Nephron (organoid): ENCODE measurements at regions not wholly inside any gene's neighbourhood (a gene's known extent, or its start where the extent isn't known, plus 50 kb on each side); places are given as distances from the start of the nearest gene placed in this dataset.

Experiments
- H3K27ac Mint-ChIP-seq, 3 experiments: 2 replicates each; pipeline ENCODE4 v1.8.0; 2020; ENCODE audit warnings: mixed read lengths in 3 of 3, mild to moderate bottlenecking in 2 of 3, moderate library complexity in 1 of 3
- H3K27me3 Mint-ChIP-seq: 2 replicates; pipeline ENCODE4 v1.8.0; 2021; ENCODE audit warnings: low read depth, mild to moderate bottlenecking, moderate library complexity, mixed read lengths
- H3K36me3 Mint-ChIP-seq: 2 replicates; pipeline ENCODE4 v1.8.0; 2020; ENCODE audit warnings: low read depth, mixed read lengths
- H3K4me1 Mint-ChIP-seq: 2 replicates; pipeline ENCODE4 v1.8.0; 2020; ENCODE audit warnings: mixed read lengths
- H3K4me3 Mint-ChIP-seq, 3 experiments: 2 replicates each; pipeline ENCODE4 v1.8.0; 2020; ENCODE audit warnings: mild to moderate bottlenecking in 3 of 3, mixed read lengths in 3 of 3, moderate library complexity in 2 of 3
- H3K9me3 Mint-ChIP-seq: 2 replicates; pipeline ENCODE4 v1.8.0; 2020; ENCODE audit warnings: mixed read lengths
- CTCF ChIP-seq, 3 experiments: fragments of 200-600 bp; sonication (generic); IDR thresholded peaks; one replicate each; pipeline ENCODE4 v1.5.0; 2021; ENCODE audit warnings: antibody characterized with exemption in 3 of 3; ENCODE audit not compliant: unreplicated experiment in 3 of 3

GRCh38 chr15:69748576-69749185 is 296.1 kb downstream of the RPLP1 start:
- TF ChIP-seq CTCF (IDR thresholded peaks at IDR 0.05; ENCODE audit: unreplicated experiment in 3 of 3) = no peak

GRCh38 chr15:69749274-69749673 is 296.7 kb downstream of the RPLP1 start:
- H3K9me3 Mint-ChIP-seq = peaks cover 7% of the 10 kb centered on the region
- H3K4me1 Mint-ChIP-seq = peaks cover 27% of the 10 kb centered on the region
- H3K4me3 Mint-ChIP-seq = no peak overlapping the region
- no peak for TF ChIP-seq CTCF (IDR thresholded peaks at IDR 0.05; ENCODE audit: unreplicated experiment in 3 of 3)
- no peak overlapping the region for H3K27ac Mint-ChIP-seq
- H3K27me3 Mint-ChIP-seq = peaks cover 58% of the 10 kb centered on the region
- H3K36me3 Mint-ChIP-seq = peaks cover 6% of the 10 kb centered on the region

More at GRCh38 chr15:69748576-69749185, 296.1 kb downstream of the RPLP1 start:
- Mint-ChIP-seq H3K36me3 (peaks cover 6% of the 10 kb centered on the region), H3K27me3 (peaks cover 58% of the 10 kb centered on the region), H3K27ac (peak overlapping the region in 1 of 3 experiments; percentile 10), H3K4me1 (peaks cover 31% of the 10 kb centered on the region), H3K4me3 (no peak overlapping the region), H3K9me3 (peaks cover 7% of the 10 kb centered on the region)

- peaks cover 62% of the 10 kb centered on the region for H3K27me3 Mint-ChIP-seq
- no peak for TF ChIP-seq CTCF (IDR thresholded peaks at IDR 0.05; ENCODE audit: unreplicated experiment in 3 of 3)
- peaks cover 12% of the 10 kb centered on the region for H3K9me3 Mint-ChIP-seq
- H3K27ac Mint-ChIP-seq = no peak overlapping the region
- peaks cover 27% of the 10 kb centered on the region for H3K4me1 Mint-ChIP-seq
- no peak overlapping the region for H3K4me3 Mint-ChIP-seq
- H3K36me3 Mint-ChIP-seq = peaks cover 6% of the 10 kb centered on the region
These were observed 297.2 kb downstream of the RPLP1 start for GRCh38 chr15:69749797-69750196.

- H3K9me3 Mint-ChIP-seq = peaks cover 12% of the 10 kb centered on the region
- H3K36me3 Mint-ChIP-seq = peaks cover 6% of the 10 kb centered on the region
- peaks cover 66% of the 10 kb centered on the region for H3K27me3 Mint-ChIP-seq
- TF ChIP-seq CTCF (IDR thresholded peaks at IDR 0.05; ENCODE audit: unreplicated experiment in 3 of 3) = no peak
- H3K27ac Mint-ChIP-seq = no peak overlapping the region
- no peak overlapping the region for H3K4me3 Mint-ChIP-seq
- H3K4me1 Mint-ChIP-seq = peaks cover 29% of the 10 kb centered on the region
These were observed 297.6 kb downstream of the RPLP1 start for GRCh38 chr15:69750253-69750652.

- Mint-ChIP-seq H3K4me3 (no peak overlapping the region), H3K4me1 (peaks cover 34% of the 10 kb centered on the region), H3K27ac (peak overlapping the region in 1 of 3 experiments; percentile 21), H3K36me3 (peaks cover 6% of the 10 kb centered on the region), H3K27me3 (peaks cover 71% of the 10 kb centered on the region), H3K9me3 (peaks cover 12% of the 10 kb centered on the region)
- no peak for TF ChIP-seq CTCF (IDR thresholded peaks at IDR 0.05; ENCODE audit: unreplicated experiment in 3 of 3)
These were observed 298.5 kb downstream of the RPLP1 start for GRCh38 chr15:69751147-69751546.

- Mint-ChIP-seq H3K9me3 (peaks cover 12% of the 10 kb centered on the region), H3K4me1 (peaks cover 34% of the 10 kb centered on the region), H3K27me3 (peaks cover 68% of the 10 kb centered on the region), H3K27ac (peak overlapping the region in 2 of 3 experiments; percentile 1 to 21), H3K4me3 (no peak overlapping the region), H3K36me3 (peaks cover 6% of the 10 kb centered on the region)
- no peak for TF ChIP-seq CTCF (IDR thresholded peaks at IDR 0.05; ENCODE audit: unreplicated experiment in 3 of 3)
These were observed 298.9 kb downstream of the RPLP1 start for GRCh38 chr15:69751566-69751965.
